ENCODE measurements at regions not wholly inside any gene's neighbourhood (a gene's known extent, or its start where the extent isn't known, plus 50 kb on each side); places are given as distances from the start of the nearest gene placed in this dataset.

DNA sequence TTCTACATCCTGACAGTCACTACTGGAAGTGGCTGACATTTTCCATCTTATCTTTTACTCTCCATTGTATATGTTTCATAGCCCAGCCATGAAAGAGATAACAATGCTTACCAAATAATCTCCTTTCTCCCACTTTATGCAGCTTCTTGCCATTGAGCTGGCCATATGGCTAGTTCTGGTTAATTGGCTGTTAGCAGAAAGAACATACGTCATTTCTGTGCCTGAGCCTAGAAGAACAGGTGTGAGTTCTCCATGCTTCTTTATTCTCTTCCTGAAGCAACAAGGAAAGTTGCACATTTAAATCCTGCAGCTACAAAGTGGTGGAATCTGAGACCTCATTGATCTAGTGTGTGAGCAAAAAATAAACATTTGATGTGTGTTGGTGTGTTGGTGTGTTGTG is 82.0 kb upstream of the FSHR start:
- intact Hi-C loops (cut with micrococcal nuclease; ENCODE audit: unreplicated experiment), result no loop called here
- no peaks in the 10 kb centered on the region for H3K4me1 ChIP-seq
- no peak overlapping the region for H3K4me3 ChIP-seq (ENCODE audit: low read depth, low read length)
- no peaks in the 10 kb centered on the region for H3K9me3 ChIP-seq
- Mint-ChIP-seq H3K9me3 (ENCODE audit: unreplicated experiment) (peaks cover 10% of the 10 kb centered on the region), H3K27ac (ENCODE audit: unreplicated experiment) (no peak overlapping the region), H3K4me3 (ENCODE audit: unreplicated experiment) (no peak overlapping the region), H3K27me3 (ENCODE audit: insufficient read depth, unreplicated experiment) (peaks cover 3% of the 10 kb centered on the region), H3K36me3 (ENCODE audit: insufficient read depth, unreplicated experiment) (no peaks in the 10 kb centered on the region), H3K4me1 (ENCODE audit: low read depth, unreplicated experiment) (no peaks in the 10 kb centered on the region)
- TF ChIP-seq, protein P1, sequence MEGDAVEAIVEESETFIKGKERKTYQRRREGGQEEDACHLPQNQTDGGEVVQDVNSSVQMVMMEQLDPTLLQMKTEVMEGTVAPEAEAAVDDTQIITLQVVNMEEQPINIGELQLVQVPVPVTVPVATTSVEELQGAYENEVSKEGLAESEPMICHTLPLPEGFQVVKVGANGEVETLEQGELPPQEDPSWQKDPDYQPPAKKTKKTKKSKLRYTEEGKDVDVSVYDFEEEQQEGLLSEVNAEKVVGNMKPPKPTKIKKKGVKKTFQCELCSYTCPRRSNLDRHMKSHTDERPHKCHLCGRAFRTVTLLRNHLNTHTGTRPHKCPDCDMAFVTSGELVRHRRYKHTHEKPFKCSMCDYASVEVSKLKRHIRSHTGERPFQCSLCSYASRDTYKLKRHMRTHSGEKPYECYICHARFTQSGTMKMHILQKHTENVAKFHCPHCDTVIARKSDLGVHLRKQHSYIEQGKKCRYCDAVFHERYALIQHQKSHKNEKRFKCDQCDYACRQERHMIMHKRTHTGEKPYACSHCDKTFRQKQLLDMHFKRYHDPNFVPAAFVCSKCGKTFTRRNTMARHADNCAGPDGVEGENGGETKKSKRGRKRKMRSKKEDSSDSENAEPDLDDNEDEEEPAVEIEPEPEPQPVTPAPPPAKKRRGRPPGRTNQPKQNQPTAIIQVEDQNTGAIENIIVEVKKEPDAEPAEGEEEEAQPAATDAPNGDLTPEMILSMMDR (IDR thresholded peaks at IDR 0.05; ENCODE audit: insufficient read depth in 1 of 2, low read depth in 1 of 2, low read length in 1 of 2, severe bottlenecking in 1 of 2, unreplicated experiment in 1 of 2), result no peak
- POLR2A ChIA-PET, result no interaction called here
- no TSS peak for BruUV-seq (replicated peaks)
- CTCF ChIA-PET, result no interaction called here
- no peak for DNase-seq
- H3K36me3 ChIP-seq (ENCODE audit: control insufficient read depth, insufficient read depth, low read length), result no peaks in the 10 kb centered on the region
- no peaks in the 10 kb centered on the region for H3K27me3 ChIP-seq (replicated peaks; ENCODE audit: control insufficient read depth, insufficient read depth, low read length)

DNA sequence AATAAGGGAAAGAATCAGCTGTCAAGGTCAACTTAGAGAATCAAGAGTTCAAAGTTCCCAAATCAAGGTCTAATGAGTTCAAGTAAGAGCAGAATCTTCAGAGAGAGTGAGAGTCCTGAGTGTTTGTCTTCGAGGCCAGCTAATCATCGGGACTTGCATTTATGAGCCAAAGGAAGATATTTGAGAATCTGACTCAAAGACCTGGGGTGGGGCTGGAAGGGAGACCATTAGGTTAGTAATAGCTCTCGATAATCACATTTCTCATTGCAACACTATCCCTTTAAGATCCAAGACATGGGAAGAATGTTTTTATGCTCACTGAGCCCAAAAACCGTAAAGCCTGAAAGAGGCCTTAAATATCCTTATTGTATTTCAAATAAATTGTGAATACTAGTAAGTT is 72.0 kb upstream of the FSHR start:
- no TSS peak for BruUV-seq (replicated peaks)
- Mint-ChIP-seq H3K27ac (ENCODE audit: unreplicated experiment) (no peak overlapping the region), H3K27me3 (ENCODE audit: insufficient read depth, unreplicated experiment) (no peaks in the 10 kb centered on the region), H3K9me3 (ENCODE audit: unreplicated experiment) (peaks cover 9% of the 10 kb centered on the region), H3K36me3 (ENCODE audit: insufficient read depth, unreplicated experiment) (no peaks in the 10 kb centered on the region), H3K4me3 (ENCODE audit: unreplicated experiment) (no peak overlapping the region), H3K4me1 (ENCODE audit: low read depth, unreplicated experiment) (peaks cover 6% of the 10 kb centered on the region)
- H3K4me3 ChIP-seq (ENCODE audit: low read depth, low read length), result no peak overlapping the region
- no peak for DNase-seq
- CTCF ChIA-PET, result no interaction called here
- no peaks in the 10 kb centered on the region for H3K27me3 ChIP-seq (replicated peaks; ENCODE audit: control insufficient read depth, insufficient read depth, low read length)
- intact Hi-C loops (cut with micrococcal nuclease; ENCODE audit: unreplicated experiment), result no loop called here
- POLR2A ChIA-PET, result no interaction called here
- TF ChIP-seq, protein P1 (IDR thresholded peaks at IDR 0.05; ENCODE audit: insufficient read depth in 1 of 2, low read depth in 1 of 2, low read length in 1 of 2, severe bottlenecking in 1 of 2, unreplicated experiment in 1 of 2), result no peak
- 0 out of 2 replicates have a peak, but pooled peaks cover 8% of the 10 kb centered on the region for H3K4me1 ChIP-seq
- no peaks in the 10 kb centered on the region for H3K9me3 ChIP-seq
- H3K36me3 ChIP-seq (ENCODE audit: control insufficient read depth, insufficient read depth, low read length), result no peaks in the 10 kb centered on the region

DNA sequence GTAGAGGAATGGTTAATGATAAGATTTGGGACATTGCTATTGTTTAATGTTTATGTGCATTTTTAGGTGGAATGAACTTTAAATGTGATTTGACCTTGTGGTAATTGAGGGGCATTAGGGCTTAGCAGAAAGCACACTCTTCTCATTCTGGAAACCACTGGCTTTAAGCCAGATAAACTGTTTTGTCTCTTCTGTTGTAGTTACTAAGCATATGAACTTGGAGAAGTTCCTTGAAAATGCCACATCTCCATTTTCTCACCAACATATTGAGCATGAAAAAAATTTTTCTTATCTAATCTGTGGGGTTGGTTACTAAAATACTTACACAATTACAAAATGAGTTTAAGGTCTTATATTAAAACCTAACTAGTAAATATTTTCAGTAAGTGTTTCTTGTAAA is 70.8 kb upstream of the FSHR start:
- H3K36me3 ChIP-seq (ENCODE audit: control insufficient read depth, insufficient read depth, low read length), result no peaks in the 10 kb centered on the region
- H3K4me1 ChIP-seq, result 0 out of 2 replicates have a peak, but pooled peaks cover 8% of the 10 kb centered on the region
- Mint-ChIP-seq H3K4me1 (ENCODE audit: low read depth, unreplicated experiment) (peaks cover 6% of the 10 kb centered on the region), H3K27me3 (ENCODE audit: insufficient read depth, unreplicated experiment) (no peaks in the 10 kb centered on the region), H3K4me3 (ENCODE audit: unreplicated experiment) (no peak overlapping the region), H3K36me3 (ENCODE audit: insufficient read depth, unreplicated experiment) (no peaks in the 10 kb centered on the region), H3K9me3 (ENCODE audit: unreplicated experiment) (peaks cover under 1% of the 10 kb centered on the region), H3K27ac (ENCODE audit: unreplicated experiment) (no peak overlapping the region)
- POLR2A ChIA-PET, result no interaction called here
- no TSS peak for BruUV-seq (replicated peaks)
- no peak for DNase-seq
- H3K4me3 ChIP-seq (ENCODE audit: low read depth, low read length), result no peak overlapping the region
- H3K27me3 ChIP-seq (replicated peaks; ENCODE audit: control insufficient read depth, insufficient read depth, low read length), result no peaks in the 10 kb centered on the region
- intact Hi-C loops (cut with micrococcal nuclease; ENCODE audit: unreplicated experiment), result no loop called here
- CTCF ChIA-PET, result no interaction called here
- TF ChIP-seq, protein P1 (IDR thresholded peaks at IDR 0.05; ENCODE audit: insufficient read depth in 1 of 2, low read depth in 1 of 2, low read length in 1 of 2, severe bottlenecking in 1 of 2, unreplicated experiment in 1 of 2), result no peak
- H3K9me3 ChIP-seq, result no peaks in the 10 kb centered on the region
